ENCODE measurements at regions not wholly inside any gene's neighbourhood (a gene's known extent, or its start where the extent isn't known, plus 50 kb on each side); places are given as distances from the start of the nearest gene placed in this dataset.
"Not testable (repeated sequence)": the region's sequence is repeated elsewhere in the genome, so short reads cannot be mapped to it uniquely, and the experiment has no call there.

GRCh38 chr3:13138833-13139145, 65.6 kb upstream of the IQSEC1 start:
- TF ChIP-seq CTCF (IDR thresholded peaks at IDR 0.05), result no peak
- no peaks in the 10 kb centered on the region for H3K36me3 ChIP-seq
- H3K4me3 ChIP-seq, result no peak overlapping the region
- H3K4me1 ChIP-seq, result no peaks in the 10 kb centered on the region
- H3K27me3 ChIP-seq, result peaks cover 0 to 23% of the 10 kb centered on the region in 2 donors
- H3K9me3 ChIP-seq, result no peaks in the 10 kb centered on the region
- no peak overlapping the region for H3K27ac ChIP-seq
- intact Hi-C loops (cut with DNase I; ENCODE audit: low total_unique reads), result no loop called here
- peak in 1 of 2 donors; percentile 10 for DNase-seq

GRCh38 chr3:13137941-13138832, 65.0 kb upstream of the IQSEC1 start:
- intact Hi-C loops (cut with DNase I; ENCODE audit: low total_unique reads), result no loop called here
- no peak overlapping the region for H3K4me3 ChIP-seq
- no peak for TF ChIP-seq CTCF (IDR thresholded peaks at IDR 0.05)
- H3K9me3 ChIP-seq, result no peaks in the 10 kb centered on the region
- H3K27ac ChIP-seq, result no peak overlapping the region
- peaks cover 0 to 22% of the 10 kb centered on the region in 2 donors for H3K27me3 ChIP-seq
- no peaks in the 10 kb centered on the region for H3K4me1 ChIP-seq
- no peaks in the 10 kb centered on the region for H3K36me3 ChIP-seq
- DNase-seq, result peak; percentile 19 to 48

GRCh38 chr3:13136848-13137247, 63.6 kb upstream of the IQSEC1 start:
- H3K27ac ChIP-seq; H3K4me3 ChIP-seq; intact Hi-C loops (cut with DNase I; ENCODE audit: low total_unique reads); H3K36me3 ChIP-seq; H3K4me1 ChIP-seq; H3K9me3 ChIP-seq: not testable (repeated sequence)
- DNase-seq, result peak; percentile 12 to 35
- H3K27me3 ChIP-seq, result peaks cover 0 to 17% of the 10 kb centered on the region in 2 donors

GRCh38 chr3:13136426-13136825, 63.2 kb upstream of the IQSEC1 start:
- TF ChIP-seq CTCF (IDR thresholded peaks at IDR 0.05), result no peak

GRCh38 chr3:13135811-13136321, 62.6 kb upstream of the IQSEC1 start:
- Histone ChIP-seq H3K4me3 (no peak overlapping the region), H3K9me3 (no peaks in the 10 kb centered on the region), H3K27me3 (peaks cover 0 to 17% of the 10 kb centered on the region in 2 donors), H3K4me1 (no peaks in the 10 kb centered on the region), H3K36me3 (no peaks in the 10 kb centered on the region), H3K27ac (no peak overlapping the region)
- no peak for TF ChIP-seq CTCF (IDR thresholded peaks at IDR 0.05)
- intact Hi-C loops (cut with DNase I; ENCODE audit: low total_unique reads), result no loop called here
- DNase-seq, result peak; percentile 11 to 61

More at GRCh38 chr3:13136426-13136825, 63.2 kb upstream of the IQSEC1 start:
- no peaks in the 10 kb centered on the region for H3K9me3 ChIP-seq
- H3K36me3 ChIP-seq, result no peaks in the 10 kb centered on the region
- intact Hi-C loops (cut with DNase I; ENCODE audit: low total_unique reads), result no loop called here
- DNase-seq, result peak in 1 of 2 donors; percentile 2
- no peak overlapping the region for H3K27ac ChIP-seq
- H3K4me3 ChIP-seq, result no peak overlapping the region
- peaks cover 0 to 17% of the 10 kb centered on the region in 2 donors for H3K27me3 ChIP-seq
- H3K4me1 ChIP-seq, result no peaks in the 10 kb centered on the region

- Histone ChIP-seq H3K36me3 (no peaks in the 10 kb centered on the region), H3K27me3 (peaks cover 0 to 13% of the 10 kb centered on the region in 2 donors), H3K4me1 (no peaks in the 10 kb centered on the region), H3K4me3 (no peak overlapping the region), H3K27ac (no peak overlapping the region), H3K9me3 (no peaks in the 10 kb centered on the region)
- intact Hi-C loops (cut with DNase I; ENCODE audit: low total_unique reads), result no loop called here
- TF ChIP-seq CTCF (IDR thresholded peaks at IDR 0.05), result no peak
- DNase-seq, result peak; percentile 17 to 33
Measured at GRCh38 chr3:13135251-13135810, 62.1 kb upstream of the IQSEC1 start.

Measured in tibial artery (tissue), 4 donors.